RPMI7951 (cell line): ENCODE measurements at regions not wholly inside any gene's neighbourhood (a gene's known extent, or its start where the extent isn't known, plus 50 kb on each side); places are given as distances from the start of the nearest gene placed in this dataset.

Experiments
- DNase-seq: peaks from one replicate; pipeline ENCODE4 v3.0.0-alpha.2; 2012; ENCODE audit warnings: low read depth

- peak; percentile 23 for DNase-seq
Measured at GRCh38 chr2:181305301-181306123, 151.7 kb upstream of the ITGA4 start.

- DNase-seq, result no peak
Measured at GRCh38 chr2:181306785-181307184, 150.4 kb upstream of the ITGA4 start.

- no peak for DNase-seq
Measured at GRCh38 chr2:181307203-181307991, 149.8 kb upstream of the ITGA4 start.

- DNase-seq, result no peak
Measured at GRCh38 chr2:181308766-181309515, 148.2 kb upstream of the ITGA4 start.

GRCh38 chr2:181309586-181309985 lies 147.6 kb upstream of the ITGA4 start:
- no peak for DNase-seq

GRCh38 chr2:181310967-181311366 lies 146.2 kb upstream of the ITGA4 start:
- no peak for DNase-seq

- no peak for DNase-seq
Measured at GRCh38 chr2:181311837-181312236, 145.3 kb upstream of the ITGA4 start.

- DNase-seq, result no peak
Measured at GRCh38 chr2:181312515-181312927, 144.7 kb upstream of the ITGA4 start.

- no peak for DNase-seq
Measured at GRCh38 chr2:181313845-181314244, 143.3 kb upstream of the ITGA4 start.

GRCh38 chr2:181314551-181314950 lies 142.6 kb upstream of the ITGA4 start:
- no peak for DNase-seq

GRCh38 chr2:181317511-181317910 lies 139.7 kb upstream of the ITGA4 start:
- no peak for DNase-seq

- DNase-seq, result no peak
Measured at GRCh38 chr2:181318504-181319280, 138.5 kb upstream of the ITGA4 start.

GRCh38 chr2:181319286-181319685 lies 137.9 kb upstream of the ITGA4 start:
- no peak for DNase-seq

- DNase-seq, result no peak
Measured at GRCh38 chr2:181320638-181321037, 136.5 kb upstream of the ITGA4 start.

GRCh38 chr2:181324912-181325311 lies 132.3 kb upstream of the ITGA4 start:
- no peak for DNase-seq

GRCh38 chr2:181326661-181327060 lies 130.5 kb upstream of the ITGA4 start:
- no peak for DNase-seq

GRCh38 chr2:181330286-181330685 lies 126.9 kb upstream of the ITGA4 start:
- DNase-seq, result no peak

- DNase-seq, result no peak
Measured at GRCh38 chr2:181332044-181332605, 125.1 kb upstream of the ITGA4 start.

- DNase-seq, result no peak
Measured at GRCh38 chr2:181334158-181334826, 122.9 kb upstream of the ITGA4 start.

GRCh38 chr2:181340891-181341290 lies 116.3 kb upstream of the ITGA4 start:
- DNase-seq, result no peak
